ENCODE measurements at regions not wholly inside any gene's neighbourhood (a gene's known extent, or its start where the extent isn't known, plus 50 kb on each side); places are given as distances from the start of the nearest gene placed in this dataset.

GRCh38 chr3:107428051-107428858 lies 51.0 kb downstream of the CCDC54 start:
- DNase-seq: no peak

DNA sequence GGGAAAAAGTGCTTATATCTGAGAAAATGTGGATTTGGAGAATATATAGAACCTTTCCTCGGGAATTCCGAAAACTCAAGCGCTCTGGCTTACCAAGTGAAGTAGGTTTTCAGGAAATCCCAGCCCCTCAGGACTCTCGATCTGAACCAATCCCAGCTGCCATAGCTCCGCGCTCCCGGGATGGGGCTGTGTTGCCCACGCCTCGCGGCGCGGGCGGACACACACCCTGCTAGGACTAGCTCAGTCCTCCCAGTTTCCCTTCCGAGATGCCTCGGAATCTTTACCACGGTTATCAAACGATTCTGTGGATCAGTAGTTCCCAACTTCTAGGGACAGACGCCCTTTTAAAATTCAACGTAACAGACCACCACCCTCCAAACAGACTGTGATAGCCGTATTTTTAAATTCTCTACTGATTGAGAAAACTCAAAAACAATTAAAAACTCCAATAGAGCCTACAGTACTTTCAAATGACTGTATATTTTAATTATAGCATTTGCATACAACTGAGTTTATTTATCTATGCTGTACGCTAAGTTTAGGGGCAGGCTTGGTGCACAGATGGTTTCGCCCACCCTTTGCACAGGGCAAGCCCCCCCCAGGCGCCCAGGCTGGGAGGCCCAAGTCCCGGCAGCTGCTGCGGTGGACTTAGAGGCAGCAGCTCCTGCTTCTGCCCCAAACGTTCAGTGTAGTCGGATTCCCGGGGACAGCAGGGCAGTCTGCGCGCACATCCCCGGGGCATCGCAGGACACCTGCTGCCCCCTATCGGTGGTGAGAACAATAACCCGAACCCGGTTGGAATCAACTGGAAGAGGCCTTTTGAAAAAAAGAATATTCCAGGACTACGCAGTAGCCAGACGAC lies 52.3 kb downstream of the CCDC54 start:
- DNase-seq: peak; percentile 69

GRCh38 chr3:107430214-107430995 lies 53.2 kb downstream of the CCDC54 start:
- no peak for DNase-seq

DNA sequence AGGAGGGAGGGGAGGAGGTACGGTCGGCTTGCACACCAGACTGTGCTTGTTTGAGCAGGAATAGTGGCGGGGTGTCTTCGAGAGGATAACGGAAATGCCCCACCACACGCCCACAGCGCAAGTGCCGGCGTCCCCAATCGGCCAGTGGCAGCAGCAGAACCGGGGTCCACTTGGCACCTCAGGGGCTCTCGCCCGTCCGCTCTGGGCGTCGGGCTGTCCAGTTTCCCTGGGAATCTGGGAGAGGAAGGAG lies 53.7 kb downstream of the CCDC54 start:
- DNase-seq: peak; percentile 46

GRCh38 chr3:107431246-107432012 lies 54.2 kb downstream of the CCDC54 start:
- DNase-seq: peak; percentile 60

DNA sequence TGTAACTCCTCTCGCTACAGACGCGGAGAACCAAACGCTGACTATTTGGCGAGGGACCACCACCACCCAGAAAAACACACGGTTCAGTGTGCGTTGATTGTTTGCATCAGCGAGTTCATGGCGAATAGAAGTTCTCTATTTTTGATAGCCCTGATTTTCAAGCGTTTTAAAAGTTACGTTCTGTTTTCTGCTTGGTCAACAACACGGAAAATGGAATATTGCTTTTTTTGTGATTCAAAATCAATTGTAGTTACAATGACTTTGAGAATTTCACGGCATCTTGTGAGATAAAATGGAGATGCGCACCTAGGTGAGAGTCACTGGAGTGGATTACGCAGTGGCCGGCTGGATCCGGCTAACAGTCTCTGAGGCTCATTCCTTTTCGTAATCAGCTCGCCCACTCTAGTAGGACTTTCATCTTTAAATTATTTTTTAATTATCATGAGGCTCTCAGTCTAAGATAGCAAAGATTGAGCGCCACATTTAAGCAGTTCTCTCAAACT lies 54.8 kb downstream of the CCDC54 start:
- no peak for DNase-seq

DNA sequence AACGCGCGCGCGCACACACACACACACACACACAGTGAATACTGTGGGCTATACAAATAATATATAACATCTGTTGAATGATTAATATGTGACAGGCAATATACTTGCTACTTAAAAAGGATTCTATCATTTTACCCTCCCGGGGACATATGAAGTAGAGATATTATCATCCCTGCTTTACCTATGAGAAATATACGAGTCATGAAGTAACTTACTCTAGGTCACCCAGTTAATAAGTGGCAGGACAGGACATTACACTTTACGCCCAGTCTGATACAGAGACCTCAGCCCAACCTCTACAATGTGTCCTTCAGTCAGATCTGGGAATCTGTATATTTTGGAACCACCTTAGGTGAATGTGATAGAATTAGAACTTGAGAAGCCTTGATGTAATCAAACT lies 55.4 kb downstream of the CCDC54 start:
- DNase-seq: no peak

DNA sequence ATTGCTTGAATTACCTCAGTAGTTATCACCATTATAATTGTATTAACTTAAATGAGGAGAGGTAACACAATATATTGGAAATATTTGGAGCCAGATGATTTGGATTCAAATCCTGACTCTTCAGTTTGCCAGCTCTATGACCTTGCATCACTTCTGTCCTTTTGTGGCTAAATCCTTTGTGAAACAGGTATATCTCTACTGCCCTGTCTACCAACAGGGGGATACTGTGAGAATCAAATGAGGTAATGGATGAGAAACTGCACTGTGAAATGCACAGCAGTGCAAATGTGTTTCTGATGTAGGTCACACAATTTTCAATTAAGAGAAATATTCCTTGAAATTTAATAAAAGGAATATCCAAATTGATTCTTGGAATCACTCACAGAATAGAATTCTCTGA lies 58.8 kb downstream of the CCDC54 start:
- no peak for DNase-seq

- no peak for DNase-seq
Observed at GRCh38 chr3:107438671-107439070, 61.4 kb downstream of the CCDC54 start.

DNA sequence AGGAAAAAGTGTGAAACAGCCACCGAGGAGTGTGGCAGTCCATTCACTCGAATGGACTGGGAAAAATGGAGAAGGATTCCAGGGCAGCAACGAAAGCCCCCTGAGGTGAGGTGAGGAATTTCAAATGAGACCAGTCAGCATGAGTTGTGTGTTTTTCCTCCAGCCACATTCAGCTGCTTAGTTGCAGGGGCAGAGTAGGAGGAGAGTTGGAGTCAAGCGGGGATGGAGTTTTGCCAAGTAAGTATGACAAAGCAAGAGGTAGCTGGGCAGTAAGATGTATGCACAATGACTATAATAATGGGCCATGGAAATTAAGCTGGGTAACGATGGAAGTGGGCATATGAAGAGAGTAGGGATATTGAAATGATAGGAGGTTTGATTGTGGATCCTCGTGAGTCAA lies 64.4 kb downstream of the CCDC54 start:
- no peak for DNase-seq

GRCh38 chr3:107443461-107443860 lies 66.2 kb downstream of the CCDC54 start:
- no peak for DNase-seq

DNA sequence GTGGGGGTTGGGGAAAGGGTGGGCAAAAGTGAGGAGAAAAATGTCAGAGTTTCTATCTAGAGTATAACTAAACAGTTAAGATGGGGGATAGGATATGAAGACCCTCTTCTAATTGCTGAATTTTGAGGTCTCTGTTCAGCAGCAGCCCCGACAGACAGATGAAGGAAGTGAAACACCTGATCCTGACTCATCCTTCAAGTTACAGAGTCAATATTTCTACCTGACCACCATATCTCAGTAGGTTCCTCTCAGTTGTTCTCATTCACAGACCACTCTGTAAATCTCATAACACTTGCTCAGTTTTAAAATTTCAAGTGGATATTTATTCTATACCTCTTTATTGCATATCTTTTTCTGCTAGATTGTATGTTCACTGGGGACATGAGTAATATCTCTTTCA lies 69.5 kb downstream of the CCDC54 start:
- DNase-seq: no peak

GRCh38 chr3:107450254-107450893 lies 72.4 kb upstream of the BBX start:
- DNase-seq: no peak

GRCh38 chr3:107452436-107452835 lies 70.3 kb upstream of the BBX start:
- no peak for DNase-seq

GRCh38 chr3:107453504-107453903 lies 69.3 kb upstream of the BBX start:
- no peak for DNase-seq

DNA sequence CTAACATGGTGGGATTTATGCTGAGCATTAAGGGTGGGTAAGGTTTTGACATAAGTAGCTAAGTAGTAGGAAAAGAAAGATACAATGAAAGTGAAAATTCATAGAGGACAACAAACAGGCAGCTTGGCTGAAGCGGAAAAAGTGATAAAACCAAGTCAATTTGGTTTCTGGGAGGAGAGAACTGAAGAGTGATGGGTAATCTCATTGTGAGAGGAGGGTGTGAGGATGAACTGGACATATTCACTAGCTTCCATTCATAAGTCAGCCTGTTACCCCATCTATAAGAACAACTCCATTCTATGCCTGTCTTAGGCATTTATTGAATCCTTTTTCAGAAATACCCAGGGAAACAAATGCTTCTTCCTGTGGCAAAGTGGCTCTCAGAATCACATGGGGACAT lies 67.1 kb upstream of the BBX start:
- no peak for DNase-seq

DNA sequence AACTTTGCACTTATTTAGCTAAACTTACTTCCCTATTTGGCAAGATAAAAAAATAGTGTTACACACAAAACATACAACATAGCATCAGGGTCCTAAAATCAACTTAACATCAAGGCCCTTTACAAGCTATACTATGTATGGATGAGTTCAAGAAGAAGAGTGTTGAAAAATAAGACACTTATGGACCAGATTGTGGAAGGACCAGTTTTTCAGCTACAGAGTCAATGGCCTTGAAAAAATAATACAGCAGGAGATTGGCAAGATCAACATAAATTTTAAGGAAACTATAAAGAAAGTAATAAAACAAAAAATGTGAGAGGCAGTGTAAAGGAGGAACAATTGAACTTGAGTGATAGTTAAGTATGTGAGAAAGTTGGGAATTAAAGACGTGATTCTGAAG lies 66.3 kb upstream of the BBX start:
- DNase-seq: no peak

- no peak for DNase-seq
Observed at GRCh38 chr3:107458871-107459270, 63.9 kb upstream of the BBX start.

DNA sequence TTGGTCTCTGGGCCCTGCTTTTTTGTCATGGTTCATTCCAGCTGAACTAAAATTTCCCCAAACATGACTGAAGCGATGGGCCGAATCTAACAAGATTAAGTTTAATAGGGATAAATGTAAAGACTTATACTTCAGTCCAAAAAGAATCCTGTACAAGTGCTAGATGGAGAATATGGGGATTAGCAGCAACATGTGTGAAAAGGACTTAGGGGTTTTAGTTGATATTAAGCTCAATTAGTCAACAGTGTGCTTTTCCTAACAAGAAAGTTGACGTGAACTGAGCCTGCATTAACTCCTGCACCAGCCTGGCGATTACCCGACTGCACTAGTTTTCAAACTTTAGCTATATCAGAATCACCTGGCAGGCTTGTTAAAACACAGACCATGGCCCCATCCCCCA lies 61.0 kb upstream of the BBX start:
- no peak for DNase-seq

- no peak for DNase-seq
Observed at GRCh38 chr3:107464037-107464436, 58.7 kb upstream of the BBX start.

GRCh38 chr3:107465064-107465631 lies 57.6 kb upstream of the BBX start:
- no peak for DNase-seq

DNA sequence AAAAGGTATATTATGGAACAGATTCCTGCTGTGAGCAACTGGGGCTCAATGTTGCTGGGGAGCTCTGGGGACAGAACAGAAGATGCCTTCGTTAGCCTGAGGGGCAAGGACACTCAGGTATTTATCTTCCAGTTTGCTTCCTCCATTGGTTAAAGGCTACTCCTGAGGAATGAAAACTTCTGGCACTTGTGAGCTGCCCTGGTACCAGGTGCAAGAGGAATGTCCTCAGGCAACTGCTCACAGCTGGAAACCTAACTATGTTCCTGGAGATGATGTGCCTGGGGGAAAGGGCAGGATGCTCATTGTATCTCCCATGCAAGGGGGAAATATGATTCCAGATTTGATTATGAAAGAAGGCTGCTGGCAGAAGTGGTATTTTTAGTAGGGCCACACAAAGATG lies 54.0 kb upstream of the BBX start:
- no peak for DNase-seq

All from CD4-positive, alpha-beta T cell treated with Interleukin-6 for 4 hours (primary cell).